RPMI8226 (cell line): ENCODE measurements at regions not wholly inside any gene's neighbourhood (a gene's known extent, or its start where the extent isn't known, plus 50 kb on each side); places are given as distances from the start of the nearest gene placed in this dataset.

Experiments
- DNase-seq: peaks from one replicate; pipeline ENCODE4 v3.0.0-alpha.2; 2015

DNA sequence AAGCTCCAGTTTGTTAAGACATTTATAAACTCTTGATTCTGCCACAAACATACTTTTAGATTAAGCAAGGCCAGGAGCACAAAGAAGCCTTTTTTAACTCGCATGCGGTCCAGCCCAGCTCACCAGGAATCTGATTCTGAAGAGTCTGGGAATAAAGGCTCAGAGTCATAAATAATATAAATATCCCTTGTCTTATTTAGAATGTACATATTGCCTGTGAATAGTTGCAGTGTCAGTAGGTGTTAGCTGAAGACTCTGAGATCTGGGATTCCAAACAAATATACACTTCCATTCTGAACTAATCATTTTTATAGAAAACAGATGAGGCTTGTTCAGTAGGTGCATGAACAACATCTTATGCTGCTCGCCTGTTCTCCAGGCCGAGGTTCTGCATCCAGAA, 59.1 kb upstream of the ELAC2 start:
- DNase-seq, result no peak

GRCh38 chr17:13074026-13074425, 56.2 kb upstream of the ELAC2 start:
- DNase-seq, result no peak

DNA sequence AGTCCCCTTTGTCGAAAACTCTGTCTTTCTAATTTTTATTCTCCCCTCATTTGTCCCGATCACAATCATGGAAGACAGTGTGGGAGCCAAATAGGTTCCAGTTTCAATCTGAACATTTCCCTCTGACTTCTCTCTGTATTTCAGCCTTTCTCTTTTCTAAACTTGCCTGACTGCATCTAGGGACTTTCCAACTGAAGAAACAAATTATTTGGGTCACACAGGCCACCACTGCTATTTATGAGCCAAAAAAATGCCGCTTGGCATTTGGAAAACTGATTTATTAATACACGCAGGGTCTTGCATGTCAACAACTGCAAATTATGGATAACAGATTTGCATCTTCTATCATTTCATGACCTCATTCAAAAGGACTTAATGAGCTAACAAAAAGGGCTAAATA, 55.2 kb upstream of the ELAC2 start:
- DNase-seq, result no peak

- DNase-seq, result no peak
These were observed 52.9 kb upstream of the ELAC2 start for GRCh38 chr17:13070732-13071131.

DNA sequence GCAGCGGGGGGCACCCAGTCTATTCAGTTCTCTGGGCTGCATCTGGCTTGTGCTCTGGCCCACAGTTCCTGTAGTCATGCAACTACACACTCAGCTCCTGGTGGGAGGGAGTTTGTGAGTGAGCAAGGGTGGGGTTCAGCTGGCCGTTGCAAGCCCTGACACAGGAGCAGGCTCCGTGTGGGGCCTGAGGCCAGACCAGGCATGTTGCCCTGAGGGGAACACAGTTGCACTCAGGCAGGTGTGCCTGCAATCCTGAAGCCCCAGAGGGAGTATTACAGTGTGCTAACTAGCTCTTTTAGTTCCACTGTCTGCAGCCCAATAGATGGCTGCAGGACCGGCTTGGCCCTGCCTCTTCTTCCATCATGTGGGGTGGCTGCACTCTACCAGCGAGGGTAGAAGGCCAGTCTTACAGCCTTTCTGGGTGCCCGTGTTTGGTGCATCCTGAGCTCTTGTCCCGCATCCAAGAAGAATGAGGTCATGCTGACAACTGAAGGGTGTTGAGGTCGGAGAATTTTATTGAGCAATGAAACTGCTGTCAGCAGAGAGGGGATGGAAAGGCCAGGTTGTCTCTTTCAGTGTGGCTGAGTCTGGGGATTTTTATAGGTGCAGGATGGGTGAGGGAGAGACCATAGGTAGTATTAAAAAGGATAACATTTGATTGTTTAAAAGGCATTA, 49.9 kb upstream of the ELAC2 start:
- DNase-seq, result no peak
